PC-9 (cell line): ENCODE measurements at regions not wholly inside any gene's neighbourhood (a gene's known extent, or its start where the extent isn't known, plus 50 kb on each side); places are given as distances from the start of the nearest gene placed in this dataset.

Experiments
- CTCF ChIP-seq: fragments of 200-600 bp; sonication (generic); conservative IDR thresholded peaks from 2 replicates; pipeline ENCODE4 v1.6.1; 2017; ENCODE audit warnings: mixed run types, antibody characterized with exemption, mild to moderate bottlenecking, moderate library complexity
- EZH2 ChIP-seq: fragments of 200-600 bp; sonication (generic); IDR thresholded peaks from 2 replicates; pipeline ENCODE4 v1.8.0; 2017; ENCODE audit warnings: antibody characterized with exemption, low read depth

GRCh38 chr12:23174917-23175316 lies 549.9 kb downstream of the ETNK1 start:
- no peak for TF ChIP-seq CTCF
- no peak for TF ChIP-seq EZH2
